H1 (cell line): ENCODE measurements at regions not wholly inside any gene's neighbourhood (a gene's known extent, or its start where the extent isn't known, plus 50 kb on each side); places are given as distances from the start of the nearest gene placed in this dataset.

Experiments used
- CTCF ChIA-PET: fragments of 300-600 bp; sonication (Branson Sonifier 250); formaldehyde crosslinking; loops from one replicate; lab custom pipeline; 2021; ENCODE audit not compliant: partially characterized antibody; lab: Charles Lee
- POLR2A ChIA-PET: fragments of 300-600 bp; sonication (Branson Sonifier 250); formaldehyde crosslinking; loops from one replicate; lab custom pipeline; 2021; ENCODE audit warnings: inconsistent platforms; ENCODE audit not compliant: partially characterized antibody; lab: Charles Lee
- DNase-seq, 2 experiments: peaks; one replicate each; pipeline versions ENCODE4 v3.0.0 to v3.0.0-alpha.2; 2010 to 2022; ENCODE audit warnings: low spot score in 2 of 2, low read depth in 1 of 2, mixed read lengths in 1 of 2
- FAIRE-seq: peaks from 2 replicates; lab custom pipeline; 2011; peaks lifted over from hg19 to GRCh38; lab: Jason Lieb, UNC
- H2AFZ ChIP-seq: 2 replicates; pipeline ENCODE4 v1.8.1; 2012; ENCODE audit warnings: low read length, inconsistent platforms
- H2AK5ac ChIP-seq: 2 replicates; pipeline ENCODE4 v1.6.1; 2013; ENCODE audit warnings: low read depth, low read length
- H2BK120ac ChIP-seq: replicated peaks from 2 replicates; pipeline ENCODE3; 2013; ENCODE audit warnings: low read depth, low read length, inconsistent platforms
- H2BK12ac ChIP-seq: 2 replicates; pipeline ENCODE4 v1.6.1; 2013; ENCODE audit warnings: low read depth, low read length
- H2BK15ac ChIP-seq: 2 replicates; pipeline ENCODE4 v1.6.1; 2013; ENCODE audit warnings: low read length
- H2BK20ac ChIP-seq: 2 replicates; pipeline ENCODE4 v1.6.1; 2013; ENCODE audit warnings: low read length
- H2BK5ac ChIP-seq: 2 replicates; pipeline ENCODE4 v1.6.1; 2013; ENCODE audit warnings: low read depth, low read length
- H3K14ac ChIP-seq: 2 replicates; pipeline ENCODE4 v1.6.1; 2013; ENCODE audit warnings: inconsistent platforms; ENCODE audit not compliant: insufficient read length
- H3K18ac ChIP-seq: 2 replicates; pipeline ENCODE4 v1.6.1; 2013; ENCODE audit warnings: low read length; ENCODE audit errors: extremely low read depth
- H3K23ac ChIP-seq: 2 replicates; pipeline ENCODE4 v1.6.1; 2013; ENCODE audit warnings: inconsistent platforms; ENCODE audit not compliant: insufficient read length
- H3K23me2 ChIP-seq: 2 replicates; pipeline ENCODE4 v1.6.1; 2013; ENCODE audit warnings: low read depth, low read length
- H3K27ac ChIP-seq: 2 replicates; pipeline ENCODE4 v1.6.1; 2011; ENCODE audit warnings: low read depth, low read length, inconsistent platforms
- H3K27me3 ChIP-seq, 4 experiments: replicated peaks in 1 of 4; 1 replicate in 1 of 4; 2 replicates in 3 of 4; pipeline versions ENCODE4 v1.6.1 to v1.8.1; 2011 to 2013; ENCODE audit warnings: low read length in 3 of 4, mild to moderate bottlenecking in 3 of 4, inconsistent platforms in 2 of 4, mixed read lengths in 2 of 4, moderate library complexity in 1 of 4; ENCODE audit not compliant: control insufficient read depth in 3 of 4, insufficient read depth in 3 of 4; ENCODE audit errors: extremely low read depth in 1 of 4
- H3K36me3 ChIP-seq, 4 experiments: 2 replicates each; pipeline versions ENCODE4 v1.6.1 to v1.8.1; 2011 to 2013; ENCODE audit warnings: mild to moderate bottlenecking in 4 of 4, low read length in 3 of 4, moderate library complexity in 2 of 4, control low read depth in 1 of 4, inconsistent platforms in 1 of 4; ENCODE audit not compliant: insufficient read depth in 4 of 4, control insufficient read depth in 2 of 4
- H3K4ac ChIP-seq: replicated peaks from 2 replicates; pipeline ENCODE3; 2013; ENCODE audit warnings: low read length, low read depth, mixed read lengths, inconsistent platforms; ENCODE audit not compliant: insufficient read length
- H3K4me1 ChIP-seq, 4 experiments: replicated peaks in 1 of 4; 1 replicate in 1 of 4; 2 replicates in 3 of 4; pipeline versions ENCODE4 v1.6.1 to v1.8.1; 2011 to 2013; ENCODE audit warnings: low read length in 3 of 4, inconsistent platforms in 2 of 4, mixed read lengths in 1 of 4; ENCODE audit not compliant: insufficient read depth in 4 of 4, control insufficient read depth in 3 of 4
- H3K4me2 ChIP-seq, 2 experiments: 2 replicates each; pipeline versions ENCODE4 v1.6.1 to v1.8.1; 2011 to 2013; ENCODE audit warnings: low read depth in 2 of 2, low read length in 2 of 2, control low read depth in 1 of 2, inconsistent platforms in 1 of 2, mild to moderate bottlenecking in 1 of 2; ENCODE audit not compliant: insufficient read depth in 1 of 2
- H3K4me3 ChIP-seq, 4 experiments: fragments of 200-600, 300-600 bp in 1 of 4; sonication (generic), shearing (Covaris generic), sonication (Bioruptor Twin) in 1 of 4; 2 replicates each; pipeline versions ENCODE4 v1.5.1 to v1.8.1; 2011 to 2016; ENCODE audit warnings: low read length in 4 of 4, low read depth in 3 of 4, control low read depth in 2 of 4, inconsistent platforms in 2 of 4, mild to moderate bottlenecking in 2 of 4, mixed read lengths in 1 of 4, moderate library complexity in 1 of 4; ENCODE audit not compliant: insufficient read depth in 2 of 4; ENCODE audit errors: extremely low read depth in 1 of 4
- H3K56ac ChIP-seq: replicated peaks from 2 replicates; pipeline ENCODE3; 2013; ENCODE audit warnings: low read depth, mild to moderate bottlenecking, mixed read lengths, low read length, inconsistent platforms; ENCODE audit not compliant: insufficient read length
- H3K79me1 ChIP-seq: 2 replicates; pipeline ENCODE4 v1.6.1; 2013; ENCODE audit warnings: low read depth, low read length, control low read depth
- H3K79me2 ChIP-seq, 2 experiments: 2 replicates each; pipeline versions ENCODE4 v1.6.1 to v1.8.1; 2012 to 2013; ENCODE audit warnings: low read length in 2 of 2, mild to moderate bottlenecking in 2 of 2, inconsistent platforms in 1 of 2; ENCODE audit not compliant: insufficient read depth in 2 of 2, control insufficient read depth in 1 of 2
- H3K9ac ChIP-seq, 4 experiments: replicated peaks in 1 of 4; 1 replicate in 1 of 4; 2 replicates in 3 of 4; pipeline versions ENCODE4 v1.6.1 to v1.8.1; 2011 to 2013; ENCODE audit warnings: low read depth in 3 of 4, low read length in 3 of 4, control low read depth in 2 of 4, mild to moderate bottlenecking in 2 of 4, moderate library complexity in 2 of 4, inconsistent platforms in 1 of 4; ENCODE audit errors: extremely low read depth in 1 of 4
- H3K9me3 ChIP-seq, 2 experiments: 2 replicates each; pipeline versions ENCODE4 v1.6.1 to v1.8.1; 2012 to 2013; ENCODE audit warnings: mild to moderate bottlenecking in 2 of 2, moderate library complexity in 2 of 2, control low read depth in 1 of 2, inconsistent platforms in 1 of 2, low read depth in 1 of 2, low read length in 1 of 2, mixed read lengths in 1 of 2; ENCODE audit not compliant: insufficient read depth in 2 of 2
- H4K20me1 ChIP-seq, 2 experiments: replicated peaks in 1 of 2; 2 replicates each; pipeline versions ENCODE3 to v1.8.1; 2011 to 2013; ENCODE audit warnings: inconsistent platforms in 2 of 2, low read length in 2 of 2, mild to moderate bottlenecking in 1 of 2; ENCODE audit not compliant: insufficient read depth in 2 of 2, control insufficient read depth in 1 of 2
- H4K5ac ChIP-seq: 2 replicates; pipeline ENCODE4 v1.6.1; 2013; ENCODE audit warnings: low read length, low read depth, mixed read lengths, inconsistent platforms; ENCODE audit not compliant: insufficient read length
- H4K8ac ChIP-seq: 2 replicates; pipeline ENCODE4 v1.8.0; 2013; ENCODE audit warnings: mild to moderate bottlenecking, moderate library complexity, low read length, inconsistent platforms; ENCODE audit not compliant: insufficient read depth; ENCODE audit errors: extremely low read depth
- H4K91ac ChIP-seq: replicated peaks from 2 replicates; pipeline ENCODE3; 2013; ENCODE audit warnings: low read length, mixed read lengths, inconsistent platforms; ENCODE audit not compliant: insufficient read length
- BRCA1 ChIP-seq: IDR thresholded peaks from 2 replicates; pipeline ENCODE4 v1.6.1; 2012; ENCODE audit warnings: low read depth, low read length, improper control_type of control experiment
- JUND ChIP-seq: IDR thresholded peaks from 2 replicates; pipeline ENCODE4 v1.6.1; 2011; ENCODE audit warnings: mild to moderate bottlenecking, improper control_type of control experiment, low read length
- KDM5A ChIP-seq: fragments of 200-600 bp; IDR thresholded peaks from 2 replicates; pipeline ENCODE4 v1.7.1; 2012; ENCODE audit warnings: mild to moderate bottlenecking, low read length, inconsistent platforms, mixed read lengths
- POU5F1 ChIP-seq: IDR thresholded peaks from 2 replicates; pipeline ENCODE4 v1.6.1; 2011; ENCODE audit warnings: low read depth, mild to moderate bottlenecking, low read length, moderate library complexity
- SP2 ChIP-seq: IDR thresholded peaks from 2 replicates; pipeline ENCODE4 v1.6.1; 2012; ENCODE audit warnings: mild to moderate bottlenecking, low read length, inconsistent platforms

- Histone ChIP-seq H4K8ac (no peak overlapping the region), H3K27ac (no peak overlapping the region), H3K79me2 (no peaks in the 10 kb centered on the region), H2BK5ac (no peak overlapping the region), H4K20me1 (no peaks in the 10 kb centered on the region), H3K23ac (no peak overlapping the region), H3K18ac (no peak overlapping the region), H3K4me2 (no peak overlapping the region), H2AK5ac (no peak overlapping the region), H3K23me2 (no peaks in the 10 kb centered on the region), H3K36me3 (no peaks in the 10 kb centered on the region), H2BK120ac (no peak overlapping the region), H3K56ac (no peak overlapping the region), H3K14ac (no peak overlapping the region), H3K4me1 (peaks cover 2 to 15% (median 4%) of the 10 kb centered on the region in 4 experiments), H2BK15ac (no peak overlapping the region), H3K9me3 (no peaks in the 10 kb centered on the region), H3K79me1 (no peaks in the 10 kb centered on the region), H4K91ac (no peak overlapping the region), H3K9ac (no peak overlapping the region), H3K4me3 (no peak overlapping the region), H2BK20ac (no peak overlapping the region), H4K5ac (no peak overlapping the region), H2AFZ (no peak overlapping the region), H3K27me3 (no peaks in the 10 kb centered on the region), H3K4ac (no peak overlapping the region), H2BK12ac (no peak overlapping the region)
- FAIRE-seq (no peak), DNase-seq (no peak)
- ChIA-PET CTCF (no interaction called here), POLR2A (no interaction called here)
- TF ChIP-seq POU5F1 (no peak), KDM5A (no peak), JUND (no peak), BRCA1 (no peak), SP2 (no peak)
Measured at GRCh38 chr7:12987238-12987637, 299.8 kb downstream of the ARL4A start.
